Type B pancreatic cell (in vitro differentiated cells): ENCODE measurements at regions not wholly inside any gene's neighbourhood (a gene's known extent, or its start where the extent isn't known, plus 50 kb on each side); places are given as distances from the start of the nearest gene placed in this dataset.

ENCODE experiments used
- DNase-seq: peaks from one replicate; pipeline ENCODE4 v3.0.0; 2021; ENCODE audit warnings: mixed read lengths; ENCODE audit not compliant: unreplicated experiment; ENCODE audit errors: extremely low spot score
- H3K27ac Mint-ChIP-seq: 2 replicates; pipeline ENCODE4 v1.8.0; 2021; ENCODE audit warnings: mild to moderate bottlenecking, mixed read lengths
- H3K27me3 Mint-ChIP-seq: 2 replicates; pipeline ENCODE4 v1.8.0; 2021; ENCODE audit warnings: mixed read lengths
- H3K36me3 Mint-ChIP-seq: 2 replicates; pipeline ENCODE4 v1.8.0; 2021; ENCODE audit warnings: mixed read lengths
- H3K4me1 Mint-ChIP-seq: one replicate; pipeline ENCODE4 v1.8.0; 2021; ENCODE audit warnings: mixed read lengths; ENCODE audit not compliant: unreplicated experiment
- H3K4me3 Mint-ChIP-seq: 2 replicates; pipeline ENCODE4 v1.8.0; 2021; ENCODE audit warnings: mild to moderate bottlenecking, mixed read lengths
- H3K9me3 Mint-ChIP-seq: 2 replicates; pipeline ENCODE4 v1.8.0; 2021; ENCODE audit warnings: mixed read lengths
- TF ChIP-seq, protein P1 (sequence below): fragments of 200-600 bp; sonication (generic); conservative IDR thresholded peaks from 2 replicates; pipeline ENCODE4 v1.5.0; 2021; ENCODE audit warnings: antibody characterized with exemption, mild to moderate bottlenecking

DNA sequence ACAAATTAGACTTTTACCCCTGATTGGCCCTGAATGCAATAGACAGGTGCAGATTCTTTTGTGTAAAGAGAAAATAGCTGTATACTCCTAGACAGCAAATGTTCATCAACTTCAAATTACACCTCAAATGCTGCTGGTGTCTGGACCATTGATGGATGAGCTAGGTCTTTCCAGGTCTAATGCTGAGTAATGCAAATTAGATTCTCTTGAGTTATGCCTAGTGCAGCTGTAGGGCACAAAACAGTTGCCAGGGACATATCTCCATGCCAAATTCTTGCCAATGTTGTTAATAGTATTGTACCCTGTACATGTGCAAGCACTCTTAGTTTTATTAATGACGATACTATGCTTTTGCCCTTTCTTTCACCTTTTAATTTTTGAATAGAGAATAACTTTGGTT is 72.3 kb upstream of the CNTLN start:
- TF ChIP-seq, protein P1, sequence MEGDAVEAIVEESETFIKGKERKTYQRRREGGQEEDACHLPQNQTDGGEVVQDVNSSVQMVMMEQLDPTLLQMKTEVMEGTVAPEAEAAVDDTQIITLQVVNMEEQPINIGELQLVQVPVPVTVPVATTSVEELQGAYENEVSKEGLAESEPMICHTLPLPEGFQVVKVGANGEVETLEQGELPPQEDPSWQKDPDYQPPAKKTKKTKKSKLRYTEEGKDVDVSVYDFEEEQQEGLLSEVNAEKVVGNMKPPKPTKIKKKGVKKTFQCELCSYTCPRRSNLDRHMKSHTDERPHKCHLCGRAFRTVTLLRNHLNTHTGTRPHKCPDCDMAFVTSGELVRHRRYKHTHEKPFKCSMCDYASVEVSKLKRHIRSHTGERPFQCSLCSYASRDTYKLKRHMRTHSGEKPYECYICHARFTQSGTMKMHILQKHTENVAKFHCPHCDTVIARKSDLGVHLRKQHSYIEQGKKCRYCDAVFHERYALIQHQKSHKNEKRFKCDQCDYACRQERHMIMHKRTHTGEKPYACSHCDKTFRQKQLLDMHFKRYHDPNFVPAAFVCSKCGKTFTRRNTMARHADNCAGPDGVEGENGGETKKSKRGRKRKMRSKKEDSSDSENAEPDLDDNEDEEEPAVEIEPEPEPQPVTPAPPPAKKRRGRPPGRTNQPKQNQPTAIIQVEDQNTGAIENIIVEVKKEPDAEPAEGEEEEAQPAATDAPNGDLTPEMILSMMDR = no peak

GRCh38 chr9:17060450-17060849 is 74.4 kb upstream of the CNTLN start:
- TF ChIP-seq, protein P1 = no peak
- no peaks in the 10 kb centered on the region for H3K4me1 Mint-ChIP-seq
- no peaks in the 10 kb centered on the region for H3K36me3 Mint-ChIP-seq
- H3K9me3 Mint-ChIP-seq = peaks cover 4% of the 10 kb centered on the region
- H3K27ac Mint-ChIP-seq = no peak overlapping the region
- H3K27me3 Mint-ChIP-seq = peaks cover 4% of the 10 kb centered on the region
- H3K4me3 Mint-ChIP-seq = no peak overlapping the region
- DNase-seq = no peak

More for the DNA sequence above, 72.3 kb upstream of the CNTLN start:
- no peak for DNase-seq
- peaks cover 4% of the 10 kb centered on the region for H3K9me3 Mint-ChIP-seq
- H3K4me3 Mint-ChIP-seq = no peak overlapping the region
- H3K27ac Mint-ChIP-seq = no peak overlapping the region
- H3K36me3 Mint-ChIP-seq = no peaks in the 10 kb centered on the region
- H3K4me1 Mint-ChIP-seq = no peaks in the 10 kb centered on the region
- peaks cover 4% of the 10 kb centered on the region for H3K27me3 Mint-ChIP-seq

GRCh38 chr9:17059465-17059864 is 75.4 kb upstream of the CNTLN start:
- Mint-ChIP-seq H3K36me3 (no peaks in the 10 kb centered on the region), H3K27me3 (peaks cover 4% of the 10 kb centered on the region), H3K4me1 (no peaks in the 10 kb centered on the region), H3K27ac (no peak overlapping the region), H3K9me3 (peaks cover 4% of the 10 kb centered on the region), H3K4me3 (no peak overlapping the region)
- TF ChIP-seq, protein P1 = no peak
- no peak for DNase-seq

DNA sequence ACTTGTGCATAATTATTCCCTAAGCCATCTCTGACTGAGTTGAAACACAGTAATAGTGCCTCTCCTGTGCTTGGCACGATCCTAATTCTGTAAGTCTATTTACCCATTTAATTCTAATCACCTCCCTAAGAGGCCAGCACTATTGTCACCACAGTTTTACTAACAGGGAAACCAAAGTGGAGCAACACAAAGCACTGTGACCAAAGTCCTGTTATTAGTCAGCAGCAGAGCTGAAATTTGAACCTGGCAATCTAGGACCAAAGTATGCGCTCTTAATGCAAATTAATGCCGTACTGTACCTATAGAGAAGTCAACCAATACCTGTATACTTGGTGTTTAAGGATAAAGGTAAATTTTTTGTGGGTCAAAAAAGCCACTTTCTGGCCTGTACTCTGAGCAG is 77.1 kb upstream of the CNTLN start:
- Mint-ChIP-seq H3K4me1 (no peaks in the 10 kb centered on the region), H3K27ac (no peak overlapping the region), H3K9me3 (no peaks in the 10 kb centered on the region), H3K36me3 (no peaks in the 10 kb centered on the region), H3K27me3 (no peaks in the 10 kb centered on the region), H3K4me3 (no peak overlapping the region)
- DNase-seq = no peak
- TF ChIP-seq, protein P1 = no peak

DNA sequence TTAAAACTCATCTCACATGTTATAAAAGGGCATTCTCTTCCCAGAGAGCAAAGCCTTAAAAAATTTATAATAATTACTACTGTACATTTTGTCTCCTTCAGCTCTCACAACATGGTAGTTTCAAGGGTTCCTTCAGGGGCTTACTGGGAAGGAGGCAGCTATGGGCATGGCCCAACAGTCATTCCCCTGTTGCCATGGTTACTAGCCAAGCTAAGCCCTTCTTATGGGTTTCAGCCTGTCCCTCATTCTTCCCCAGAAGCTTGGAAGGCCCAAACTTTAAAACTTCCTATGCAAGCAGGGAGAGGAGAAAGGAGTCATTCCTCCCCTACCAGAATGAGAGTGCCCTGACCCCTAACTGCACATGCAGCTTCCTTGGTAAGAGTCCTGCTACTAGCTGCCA is 82.2 kb upstream of the CNTLN start:
- H3K4me1 Mint-ChIP-seq = no peaks in the 10 kb centered on the region
- H3K9me3 Mint-ChIP-seq = peaks cover 7% of the 10 kb centered on the region
- TF ChIP-seq, protein P1 = no peak
- no peak overlapping the region for H3K4me3 Mint-ChIP-seq
- no peaks in the 10 kb centered on the region for H3K36me3 Mint-ChIP-seq
- DNase-seq = no peak
- no peak overlapping the region for H3K27ac Mint-ChIP-seq
- no peaks in the 10 kb centered on the region for H3K27me3 Mint-ChIP-seq

GRCh38 chr9:17045381-17045940 is 89.4 kb upstream of the CNTLN start:
- H3K36me3 Mint-ChIP-seq = no peaks in the 10 kb centered on the region
- TF ChIP-seq, protein P1 = no peak
- H3K27ac Mint-ChIP-seq = no peak overlapping the region
- H3K4me3 Mint-ChIP-seq = no peak overlapping the region
- no peaks in the 10 kb centered on the region for H3K27me3 Mint-ChIP-seq
- H3K9me3 Mint-ChIP-seq = peaks cover 12% of the 10 kb centered on the region
- no peaks in the 10 kb centered on the region for H3K4me1 Mint-ChIP-seq
- DNase-seq = no peak
